ENCODE measurements at regions not wholly inside any gene's neighbourhood (a gene's known extent, or its start where the extent isn't known, plus 50 kb on each side); places are given as distances from the start of the nearest gene placed in this dataset.
"Not testable (repeated sequence)": the region's sequence is repeated elsewhere in the genome, so short reads cannot be mapped to it uniquely, and the experiment has no call there.

DNA sequence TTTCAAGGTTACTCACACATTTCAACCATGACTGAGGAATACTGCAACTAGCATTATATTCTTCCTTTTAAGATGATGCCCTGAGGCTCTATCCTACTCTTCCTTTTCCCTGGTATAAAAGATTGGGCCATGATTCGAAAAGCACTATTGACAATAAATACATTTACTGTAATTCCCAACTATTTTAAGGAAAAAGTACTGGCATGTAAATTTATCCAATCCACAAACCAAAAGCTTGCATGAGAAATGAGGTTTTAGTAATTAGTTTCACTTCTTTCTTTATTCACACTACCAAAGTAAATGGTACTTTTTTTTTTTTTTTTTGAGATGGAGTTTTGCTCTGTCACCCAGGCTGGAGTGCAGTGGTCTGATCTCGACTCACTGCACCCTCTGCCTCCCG is 310.2 kb downstream of the LRRC3B start:
- H3K4me3 ChIP-seq (ENCODE audit: low read length), result no peak overlapping the region
- Mint-ChIP-seq H3K4me3 (no peak overlapping the region), H3K4me1 (no peaks in the 10 kb centered on the region), H3K27me3 (no peaks in the 10 kb centered on the region), H3K36me3 (no peaks in the 10 kb centered on the region), H3K27ac (no peak overlapping the region), H3K9me3 (peaks cover 3 to 31% (median 5%) of the 10 kb centered on the region in 5 donors)
- no peak for DNase-seq
- H3K36me3 ChIP-seq (ENCODE audit: insufficient read depth, low read length), result no peaks in the 10 kb centered on the region
- no peaks in the 10 kb centered on the region for H3K9me3 ChIP-seq (ENCODE audit: low read length)
- POLR2A ChIA-PET, result no interaction called here
- CTCF ChIA-PET, result no interaction called here
- no peaks in the 10 kb centered on the region for H3K27me3 ChIP-seq (ENCODE audit: insufficient read depth, low read length, poor library complexity, severe bottlenecking)
- H3K4me1 ChIP-seq (ENCODE audit: insufficient read depth, low read length), result no peaks in the 10 kb centered on the region
- no peak overlapping the region for H3K27ac ChIP-seq (ENCODE audit: low read depth, low read length)

GRCh38 chr3:26945480-26945879 is 322.9 kb downstream of the LRRC3B start:
- H3K4me1 ChIP-seq (ENCODE audit: insufficient read depth, low read length); H3K4me3 Mint-ChIP-seq; H3K36me3 Mint-ChIP-seq; CTCF ChIA-PET; DNase-seq; POLR2A ChIA-PET; H3K36me3 ChIP-seq (ENCODE audit: insufficient read depth, low read length); H3K27ac Mint-ChIP-seq; H3K27me3 Mint-ChIP-seq; H3K4me3 ChIP-seq (ENCODE audit: low read length); H3K4me1 Mint-ChIP-seq; H3K27ac ChIP-seq (ENCODE audit: low read depth, low read length); H3K27me3 ChIP-seq (ENCODE audit: insufficient read depth, low read length, poor library complexity, severe bottlenecking); H3K9me3 ChIP-seq (ENCODE audit: low read length): not testable (repeated sequence)
- peaks cover 2 to 28% (median 16%) of the 10 kb centered on the region in 5 donors for H3K9me3 Mint-ChIP-seq

- H3K27ac Mint-ChIP-seq, result no peak overlapping the region
- H3K4me3 ChIP-seq (ENCODE audit: low read length), result no peak overlapping the region
- H3K27me3 ChIP-seq (ENCODE audit: insufficient read depth, low read length, poor library complexity, severe bottlenecking), result no peaks in the 10 kb centered on the region
- POLR2A ChIA-PET, result no interaction called here
- H3K36me3 Mint-ChIP-seq, result no peaks in the 10 kb centered on the region
- H3K4me1 Mint-ChIP-seq, result no peaks in the 10 kb centered on the region
- no peaks in the 10 kb centered on the region for H3K36me3 ChIP-seq (ENCODE audit: insufficient read depth, low read length)
- no peaks in the 10 kb centered on the region for H3K27me3 Mint-ChIP-seq
- no peaks in the 10 kb centered on the region for H3K9me3 ChIP-seq (ENCODE audit: low read length)
- no peak for DNase-seq
- CTCF ChIA-PET, result no interaction called here
- no peak overlapping the region for H3K27ac ChIP-seq (ENCODE audit: low read depth, low read length)
- H3K4me3 Mint-ChIP-seq, result no peak overlapping the region
- no peaks in the 10 kb centered on the region for H3K4me1 ChIP-seq (ENCODE audit: insufficient read depth, low read length)
- H3K9me3 Mint-ChIP-seq, result peaks cover 3 to 14% (median 9%) of the 10 kb centered on the region in 5 donors
These were observed 337.8 kb downstream of the LRRC3B start for GRCh38 chr3:26960382-26960781.

DNA sequence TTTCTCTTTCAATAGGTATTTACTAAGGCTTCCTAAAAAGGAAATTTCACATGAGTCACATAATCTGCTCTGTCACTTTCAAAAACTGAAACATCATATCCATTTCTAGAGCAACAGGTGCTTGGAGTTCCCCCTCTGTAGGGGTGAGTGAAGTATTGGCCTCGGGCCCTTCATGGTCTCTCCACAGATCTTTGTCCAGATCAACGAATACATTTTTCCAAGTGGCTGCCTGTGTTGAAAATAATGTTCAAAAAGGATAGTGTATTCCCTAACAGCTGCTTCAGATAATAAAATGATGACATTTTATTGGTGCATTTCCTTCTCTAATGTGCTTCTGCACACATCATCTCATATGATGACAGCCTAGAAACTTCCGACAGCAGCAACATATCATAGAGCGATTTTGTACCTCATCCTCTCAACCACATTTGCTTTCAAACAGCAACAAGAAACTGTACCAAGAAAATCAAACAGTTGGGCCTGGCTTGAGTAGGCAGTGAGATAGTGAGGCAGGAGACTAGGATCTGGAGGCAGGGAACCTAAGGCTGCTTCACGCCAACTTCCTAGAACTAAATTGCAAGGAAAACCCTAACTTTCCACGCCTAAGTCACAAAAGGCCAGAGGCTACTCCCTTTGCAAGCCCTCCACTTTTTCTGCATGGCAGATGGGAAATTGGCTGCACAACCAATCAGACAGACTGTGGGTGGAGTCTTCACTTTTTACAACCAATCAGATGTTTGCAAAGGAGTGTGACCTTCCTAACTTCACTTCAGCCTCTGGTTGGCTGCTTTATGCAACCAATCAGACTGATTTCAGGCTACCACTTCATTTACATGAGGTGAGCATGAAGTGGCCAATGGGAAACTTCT is 340.2 kb downstream of the LRRC3B start:
- no peaks in the 10 kb centered on the region for H3K36me3 ChIP-seq (ENCODE audit: insufficient read depth, low read length)
- H3K9me3 ChIP-seq (ENCODE audit: low read length), result no peaks in the 10 kb centered on the region
- Mint-ChIP-seq H3K27ac (no peak overlapping the region), H3K27me3 (no peaks in the 10 kb centered on the region), H3K4me1 (no peaks in the 10 kb centered on the region), H3K36me3 (no peaks in the 10 kb centered on the region), H3K4me3 (no peak overlapping the region), H3K9me3 (peaks cover 0 to 10% (median 5%) of the 10 kb centered on the region in 5 donors)
- CTCF ChIA-PET, result no interaction called here
- no peak overlapping the region for H3K27ac ChIP-seq (ENCODE audit: low read depth, low read length)
- no peak overlapping the region for H3K4me3 ChIP-seq (ENCODE audit: low read length)
- POLR2A ChIA-PET, result no interaction called here
- no peaks in the 10 kb centered on the region for H3K27me3 ChIP-seq (ENCODE audit: insufficient read depth, low read length, poor library complexity, severe bottlenecking)
- no peak for DNase-seq
- no peaks in the 10 kb centered on the region for H3K4me1 ChIP-seq (ENCODE audit: insufficient read depth, low read length)

GRCh38 chr3:26963361-26963743 is 340.8 kb downstream of the LRRC3B start:
- ChIA-PET CTCF (no interaction called here), POLR2A (no interaction called here)
- Mint-ChIP-seq H3K36me3 (no peaks in the 10 kb centered on the region), H3K27me3 (no peaks in the 10 kb centered on the region), H3K4me3 (no peak overlapping the region), H3K9me3 (peaks cover 2 to 10% (median 8%) of the 10 kb centered on the region in 5 donors), H3K27ac (no peak overlapping the region), H3K4me1 (no peaks in the 10 kb centered on the region)
- H3K4me3 ChIP-seq (ENCODE audit: low read length), result no peak overlapping the region
- no peaks in the 10 kb centered on the region for H3K36me3 ChIP-seq (ENCODE audit: insufficient read depth, low read length)
- no peaks in the 10 kb centered on the region for H3K9me3 ChIP-seq (ENCODE audit: low read length)
- no peaks in the 10 kb centered on the region for H3K4me1 ChIP-seq (ENCODE audit: insufficient read depth, low read length)
- no peak for DNase-seq
- H3K27me3 ChIP-seq (ENCODE audit: insufficient read depth, low read length, poor library complexity, severe bottlenecking), result no peaks in the 10 kb centered on the region
- no peak overlapping the region for H3K27ac ChIP-seq (ENCODE audit: low read depth, low read length)

- CTCF ChIA-PET, result no interaction called here
- Histone ChIP-seq H3K27ac (ENCODE audit: low read depth, low read length) (no peak overlapping the region), H3K36me3 (ENCODE audit: insufficient read depth, low read length) (no peaks in the 10 kb centered on the region), H3K27me3 (ENCODE audit: insufficient read depth, low read length, poor library complexity, severe bottlenecking) (no peaks in the 10 kb centered on the region), H3K9me3 (ENCODE audit: low read length) (no peaks in the 10 kb centered on the region), H3K4me1 (ENCODE audit: insufficient read depth, low read length) (no peaks in the 10 kb centered on the region), H3K4me3 (ENCODE audit: low read length) (no peak overlapping the region)
- Mint-ChIP-seq H3K4me3 (no peak overlapping the region), H3K4me1 (no peaks in the 10 kb centered on the region), H3K27ac (no peak overlapping the region), H3K27me3 (no peaks in the 10 kb centered on the region), H3K36me3 (no peaks in the 10 kb centered on the region), H3K9me3 (peaks cover 3 to 11% (median 7%) of the 10 kb centered on the region in 5 donors)
- POLR2A ChIA-PET, result no interaction called here
- DNase-seq, result no peak
These were observed 341.7 kb downstream of the LRRC3B start for GRCh38 chr3:26964313-26964712.

- H3K4me3 Mint-ChIP-seq, result no peak overlapping the region
- no peaks in the 10 kb centered on the region for H3K36me3 ChIP-seq (ENCODE audit: insufficient read depth, low read length)
- H3K27me3 ChIP-seq (ENCODE audit: insufficient read depth, low read length, poor library complexity, severe bottlenecking), result no peaks in the 10 kb centered on the region
These were observed 342.3 kb downstream of the LRRC3B start for GRCh38 chr3:26964836-26965235.

GRCh38 chr3:26967501-26967900 is 344.9 kb downstream of the LRRC3B start:
- H3K9me3 Mint-ChIP-seq, result peaks cover 2 to 15% (median 4%) of the 10 kb centered on the region in 5 donors
- H3K36me3 Mint-ChIP-seq, result no peaks in the 10 kb centered on the region
- DNase-seq, result no peak
- H3K27ac ChIP-seq (ENCODE audit: low read depth, low read length), result no peak overlapping the region
- H3K4me3 Mint-ChIP-seq, result no peak overlapping the region
- H3K4me1 ChIP-seq (ENCODE audit: insufficient read depth, low read length), result no peaks in the 10 kb centered on the region
- ChIA-PET POLR2A (no interaction called here), CTCF (no interaction called here)
- no peaks in the 10 kb centered on the region for H3K27me3 ChIP-seq (ENCODE audit: insufficient read depth, low read length, poor library complexity, severe bottlenecking)
- no peaks in the 10 kb centered on the region for H3K4me1 Mint-ChIP-seq
- no peak overlapping the region for H3K4me3 ChIP-seq (ENCODE audit: low read length)
- H3K27me3 Mint-ChIP-seq, result no peaks in the 10 kb centered on the region
- no peak overlapping the region for H3K27ac Mint-ChIP-seq
- no peaks in the 10 kb centered on the region for H3K9me3 ChIP-seq (ENCODE audit: low read length)
- no peaks in the 10 kb centered on the region for H3K36me3 ChIP-seq (ENCODE audit: insufficient read depth, low read length)

More at GRCh38 chr3:26964836-26965235, 342.3 kb downstream of the LRRC3B start:
- H3K4me3 ChIP-seq (ENCODE audit: low read length), result no peak overlapping the region
- ChIA-PET CTCF (no interaction called here), POLR2A (no interaction called here)
- no peaks in the 10 kb centered on the region for H3K9me3 ChIP-seq (ENCODE audit: low read length)
- Mint-ChIP-seq H3K27me3 (no peaks in the 10 kb centered on the region), H3K27ac (no peak overlapping the region), H3K36me3 (no peaks in the 10 kb centered on the region), H3K4me1 (no peaks in the 10 kb centered on the region), H3K9me3 (peaks cover 3 to 11% (median 7%) of the 10 kb centered on the region in 5 donors)
- H3K27ac ChIP-seq (ENCODE audit: low read depth, low read length), result no peak overlapping the region
- H3K4me1 ChIP-seq (ENCODE audit: insufficient read depth, low read length), result no peaks in the 10 kb centered on the region
- DNase-seq, result no peak
